Ovary (tissue), 7 donors: ENCODE measurements at regions not wholly inside any gene's neighbourhood (a gene's known extent, or its start where the extent isn't known, plus 50 kb on each side); places are given as distances from the start of the nearest gene placed in this dataset.

Source experiments
- DNase-seq, 5 donors: peaks; one replicate each; pipeline ENCODE4 v3.0.0-alpha.2; 2019 to 2020
- H3K27ac ChIP-seq, 2 donors: fragments of 200-600 bp; one replicate each; pipeline versions ENCODE4 v1.5.1 to v1.8.0; 2019 to 2022
- H3K27me3 ChIP-seq: fragments of 200-600 bp; one replicate; pipeline ENCODE4 v1.8.0; 2022
- H3K36me3 ChIP-seq: fragments of 200-600 bp; sonication (generic); one replicate; pipeline ENCODE4 v1.5.1; 2019
- H3K4me1 ChIP-seq: one replicate; pipeline ENCODE4 v1.8.1; 2013; ENCODE audit warnings: mild to moderate bottlenecking, moderate library complexity; ENCODE audit not compliant: insufficient read depth
- H3K4me3 ChIP-seq: fragments of 200-600 bp; sonication (generic); one replicate; pipeline ENCODE4 v1.5.1; 2017
- H3K9me3 ChIP-seq, 2 donors: fragments of 200-600 bp in 1 of 2; sonication (generic) in 1 of 2; one replicate each; pipeline versions ENCODE4 v1.5.1 to v1.8.1; 2013 to 2019; ENCODE audit warnings: mild to moderate bottlenecking in 1 of 2, moderate library complexity in 1 of 2
- CTCF ChIP-seq, 3 donors: fragments of 450-650 bp in 2 of 3; fragments of 200-600 bp in 1 of 3; IDR thresholded peaks; one replicate each; pipeline versions ENCODE4 v1.5.1 to v1.8.0; 2016 to 2022; ENCODE audit warnings: antibody characterized with exemption in 3 of 3, mild to moderate bottlenecking in 1 of 3
- EP300 ChIP-seq: sonication (generic); formaldehyde crosslinking; IDR thresholded peaks from one replicate; pipeline ENCODE4 v1.6.1; 2017; ENCODE audit warnings: antibody characterized with exemption
- POLR2A ChIP-seq: fragments of 450-650 bp; IDR thresholded peaks from one replicate; pipeline ENCODE4 v1.6.1; 2017; ENCODE audit warnings: antibody characterized with exemption, mild to moderate bottlenecking, moderate library complexity
- WGBS, 3 donors: extraction: QIAGEN DNeasy Blood & Tissue Kit in 1 of 3; methylation state at CpG; one replicate each; pipeline versions ENCODE4 v1.1.5 to v1.1.7; 2013 to 2017; 5-methylcytosine and 5-hydroxymethylcytosine counted together
- intact Hi-C, 4 donors: fragments of 100-400 bp; cut with DNase I; formaldehyde crosslinking; loops; one replicate each; pipeline versions ENCODE4 v1.11.0 to v1.15.1; 2022 to 2023
- donor health status: DM: no; HTN: no; CAD: no; lungs with moderate emphysema.
- donor health status: DM: no; HTN: no; CAD: no.
- donor health status: Bipolar disorder and iron deficiency.
- donor health status: DM: no; HTN: no; CAD: no.
- donor health status: DM: yes; HTN: yes; CAD: no.

GRCh38 chr2:15700599-15701340 lies 109.1 kb downstream of the DDX1 start:
- intact Hi-C loops, result no loop called here

GRCh38 chr2:15701341-15701907 lies 109.8 kb downstream of the DDX1 start:
- intact Hi-C loops, result no loop called here

More at GRCh38 chr2:15700599-15701340, 109.1 kb downstream of the DDX1 start:
- WGBS, 3 donors, result 70 to 79% (median 76%) methylated on average over 7 of the region's 7 CpGs
- H3K4me3 ChIP-seq, result no peak overlapping the region
- TF ChIP-seq CTCF (IDR thresholded peaks at IDR 0.05) (no peak), POLR2A (no peak), EP300 (no peak)
- H3K27me3 ChIP-seq, result no peaks in the 10 kb centered on the region
- H3K9me3 ChIP-seq, result no peaks in the 10 kb centered on the region
- no peak overlapping the region for H3K27ac ChIP-seq
- peaks cover 13% of the 10 kb centered on the region for H3K4me1 ChIP-seq
- no peaks in the 10 kb centered on the region for H3K36me3 ChIP-seq
- DNase-seq, result no peak

GRCh38 chr2:15701991-15702390 lies 110.3 kb downstream of the DDX1 start:
- no peak overlapping the region for H3K27ac ChIP-seq

More at GRCh38 chr2:15701341-15701907, 109.8 kb downstream of the DDX1 start:
- H3K36me3 ChIP-seq, result no peaks in the 10 kb centered on the region
- H3K27ac ChIP-seq, result no peak overlapping the region
- no peaks in the 10 kb centered on the region for H3K27me3 ChIP-seq
- H3K9me3 ChIP-seq, result no peaks in the 10 kb centered on the region
- no peak for DNase-seq
- TF ChIP-seq EP300, result no peak
- no peak for TF ChIP-seq CTCF (IDR thresholded peaks at IDR 0.05)
- H3K4me1 ChIP-seq, result peaks cover 13% of the 10 kb centered on the region
- 77 to 81% (median 81%) methylated on average over 11 of the region's 11 CpGs for WGBS, 3 donors
- no peak overlapping the region for H3K4me3 ChIP-seq

GRCh38 chr2:15702452-15702851 lies 110.8 kb downstream of the DDX1 start:
- H3K27me3 ChIP-seq, result no peaks in the 10 kb centered on the region
- peaks cover 13% of the 10 kb centered on the region for H3K4me1 ChIP-seq
- H3K9me3 ChIP-seq, result no peaks in the 10 kb centered on the region
- intact Hi-C loops, result no loop called here
- no peaks in the 10 kb centered on the region for H3K36me3 ChIP-seq
- H3K4me3 ChIP-seq, result no peak overlapping the region
- no peak overlapping the region for H3K27ac ChIP-seq
- WGBS, 3 donors, result 73 to 88% (median 80%) methylated on average over 4 of the region's 4 CpGs
- DNase-seq, result no peak
- TF ChIP-seq CTCF (IDR thresholded peaks at IDR 0.05) (no peak), EP300 (no peak), POLR2A (no peak)

More at GRCh38 chr2:15701991-15702390, 110.3 kb downstream of the DDX1 start:
- Histone ChIP-seq H3K4me3 (no peak overlapping the region), H3K9me3 (no peaks in the 10 kb centered on the region), H3K27me3 (no peaks in the 10 kb centered on the region), H3K36me3 (no peaks in the 10 kb centered on the region), H3K4me1 (peaks cover 13% of the 10 kb centered on the region)
- intact Hi-C loops, result no loop called here
- no peak for DNase-seq
- TF ChIP-seq EP300 (no peak), POLR2A (no peak), CTCF (IDR thresholded peaks at IDR 0.05) (no peak)
